ENCODE measurements at regions not wholly inside any gene's neighbourhood (a gene's known extent, or its start where the extent isn't known, plus 50 kb on each side); places are given as distances from the start of the nearest gene placed in this dataset.

DNA sequence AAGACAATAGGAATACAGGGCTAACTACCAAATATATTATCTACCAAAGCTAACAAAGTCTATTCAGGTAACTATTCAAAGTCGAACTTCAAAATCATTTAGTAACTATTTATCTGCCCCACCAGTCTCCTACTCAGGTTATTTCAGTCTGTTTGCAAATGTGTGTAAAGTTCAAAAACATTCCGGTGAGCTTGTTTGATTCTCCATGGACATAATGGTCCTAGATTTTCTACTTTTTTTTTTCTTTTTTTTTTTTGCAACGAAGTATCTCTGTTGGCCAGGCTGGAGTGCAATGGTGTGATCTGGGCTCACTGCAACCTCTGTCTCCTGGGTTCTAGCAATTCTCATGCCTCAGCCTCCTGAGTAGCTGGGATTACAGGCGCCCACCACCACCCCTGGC lies 236.0 kb upstream of the FOXQ1 start:
- TF ChIP-seq, protein P1, sequence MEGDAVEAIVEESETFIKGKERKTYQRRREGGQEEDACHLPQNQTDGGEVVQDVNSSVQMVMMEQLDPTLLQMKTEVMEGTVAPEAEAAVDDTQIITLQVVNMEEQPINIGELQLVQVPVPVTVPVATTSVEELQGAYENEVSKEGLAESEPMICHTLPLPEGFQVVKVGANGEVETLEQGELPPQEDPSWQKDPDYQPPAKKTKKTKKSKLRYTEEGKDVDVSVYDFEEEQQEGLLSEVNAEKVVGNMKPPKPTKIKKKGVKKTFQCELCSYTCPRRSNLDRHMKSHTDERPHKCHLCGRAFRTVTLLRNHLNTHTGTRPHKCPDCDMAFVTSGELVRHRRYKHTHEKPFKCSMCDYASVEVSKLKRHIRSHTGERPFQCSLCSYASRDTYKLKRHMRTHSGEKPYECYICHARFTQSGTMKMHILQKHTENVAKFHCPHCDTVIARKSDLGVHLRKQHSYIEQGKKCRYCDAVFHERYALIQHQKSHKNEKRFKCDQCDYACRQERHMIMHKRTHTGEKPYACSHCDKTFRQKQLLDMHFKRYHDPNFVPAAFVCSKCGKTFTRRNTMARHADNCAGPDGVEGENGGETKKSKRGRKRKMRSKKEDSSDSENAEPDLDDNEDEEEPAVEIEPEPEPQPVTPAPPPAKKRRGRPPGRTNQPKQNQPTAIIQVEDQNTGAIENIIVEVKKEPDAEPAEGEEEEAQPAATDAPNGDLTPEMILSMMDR (IDR thresholded peaks at IDR 0.05): no peak
- TF ChIP-seq POLR2A (IDR thresholded peaks at IDR 0.05) (no peak), POLR2AphosphoS5 (IDR thresholded peaks at IDR 0.05) (no peak)

Data from breast epithelium (tissue), 3 donors.